GM18868 (cell line): ENCODE measurements at regions not wholly inside any gene's neighbourhood (a gene's known extent, or its start where the extent isn't known, plus 50 kb on each side); places are given as distances from the start of the nearest gene placed in this dataset.
"Not testable (repeated sequence)": the region's sequence is repeated elsewhere in the genome, so short reads cannot be mapped to it uniquely, and the experiment has no call there.

Source experiments
- ATAC-seq: cut with Tn5 transposase; IDR thresholded peaks from one replicate; pipeline ENCODE4 v1.9.1; 2021; ENCODE audit warnings: mild to moderate bottlenecking, moderate library complexity; ENCODE audit not compliant: unreplicated experiment

DNA sequence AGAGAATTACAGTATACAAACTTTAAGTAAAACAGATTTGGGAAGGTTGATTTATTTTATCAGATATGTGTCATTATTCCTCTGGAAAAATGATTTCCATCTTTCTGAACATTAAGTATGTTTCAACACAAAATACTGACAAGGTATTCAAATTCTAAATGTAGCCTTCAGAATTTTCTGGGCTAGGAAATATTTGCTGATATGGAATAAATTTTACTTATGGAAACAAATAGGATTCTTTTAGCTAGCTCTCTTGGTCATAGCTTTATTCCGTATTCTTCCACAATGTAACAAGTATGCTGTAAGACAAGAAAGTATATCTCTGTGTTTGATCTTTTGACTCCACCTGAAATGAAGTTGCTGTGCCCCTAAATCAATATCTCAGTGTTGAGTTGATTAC, 1125.2 kb upstream of the CITED2 start:
- ATAC-seq: no peak

DNA sequence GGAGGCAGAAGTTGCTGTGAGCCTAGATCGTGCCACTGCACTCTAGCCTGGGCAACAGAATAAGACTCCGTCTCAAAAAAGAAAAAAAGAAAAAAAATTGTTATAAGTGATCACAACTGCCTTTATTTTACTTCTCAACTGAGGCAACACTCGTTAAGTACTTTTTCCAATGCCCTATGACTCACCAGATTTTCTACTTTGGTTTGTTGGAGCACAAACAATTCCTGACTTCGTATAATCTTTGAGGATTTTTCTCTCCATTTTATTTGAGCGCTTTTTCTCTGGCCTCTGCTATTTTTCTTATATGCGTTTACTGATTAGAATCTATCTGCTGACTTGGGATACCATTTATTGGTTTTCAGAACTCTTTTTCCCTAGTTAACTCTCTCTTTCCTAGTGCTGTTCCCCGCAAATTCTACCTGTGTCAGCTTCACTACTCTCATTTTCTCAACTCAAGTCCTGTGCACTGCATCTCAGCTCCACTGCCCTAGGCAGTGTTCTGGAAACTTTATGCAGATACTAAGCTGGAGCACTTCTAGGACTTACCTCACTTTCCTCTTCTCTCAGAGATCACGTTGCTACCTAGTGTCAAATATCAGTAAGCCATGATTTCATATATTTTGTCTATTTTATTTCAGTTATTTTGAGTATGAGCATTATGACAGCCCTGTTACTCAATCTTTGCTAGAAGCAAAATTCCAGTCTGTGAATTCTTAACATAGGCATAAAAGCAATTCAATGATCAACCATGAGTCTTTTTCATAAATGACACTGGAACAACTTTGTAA, 1120.1 kb upstream of the CITED2 start:
- no peak for ATAC-seq

DNA sequence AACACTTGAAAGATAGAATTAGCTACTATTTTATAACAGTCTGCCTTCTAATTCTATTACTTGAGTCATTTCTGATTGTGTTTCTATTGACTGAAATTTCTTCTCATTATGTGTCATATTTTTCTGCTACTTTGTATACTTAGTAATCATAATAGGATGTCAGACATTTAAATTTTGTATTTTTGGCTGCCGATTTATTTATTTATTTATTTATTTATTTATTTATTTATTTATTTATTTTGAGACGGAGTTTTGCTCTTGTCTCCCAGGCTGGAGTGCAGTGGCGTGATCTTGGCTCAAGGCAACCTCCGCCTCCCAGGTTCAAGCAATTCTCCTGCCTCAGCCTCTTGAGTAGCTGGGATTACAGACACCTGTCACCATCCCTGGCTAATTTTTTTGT, 1119.0 kb upstream of the CITED2 start:
- ATAC-seq: not testable (repeated sequence)

GRCh38 chr6:140490081-140490480, 1115.6 kb upstream of the CITED2 start:
- ATAC-seq: no peak

DNA sequence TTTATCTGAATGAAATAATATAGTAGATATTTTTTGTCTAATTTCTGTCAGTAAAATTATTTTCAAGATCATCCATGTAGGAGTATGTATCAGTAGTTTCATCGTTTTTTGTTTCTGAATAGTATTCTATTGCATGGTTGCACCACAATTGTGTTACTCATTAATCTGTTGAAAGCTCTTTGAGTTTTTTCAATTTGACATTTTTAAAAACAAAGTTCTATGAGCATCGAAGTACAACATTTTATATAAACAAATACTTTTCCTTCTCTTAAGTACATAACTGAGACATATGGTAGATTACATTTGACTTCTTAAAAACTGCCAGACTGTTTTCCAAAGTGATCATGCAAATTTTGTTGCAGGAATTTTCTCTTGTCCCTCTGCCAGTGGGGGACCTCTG, 1113.1 kb upstream of the CITED2 start:
- no peak for ATAC-seq

DNA sequence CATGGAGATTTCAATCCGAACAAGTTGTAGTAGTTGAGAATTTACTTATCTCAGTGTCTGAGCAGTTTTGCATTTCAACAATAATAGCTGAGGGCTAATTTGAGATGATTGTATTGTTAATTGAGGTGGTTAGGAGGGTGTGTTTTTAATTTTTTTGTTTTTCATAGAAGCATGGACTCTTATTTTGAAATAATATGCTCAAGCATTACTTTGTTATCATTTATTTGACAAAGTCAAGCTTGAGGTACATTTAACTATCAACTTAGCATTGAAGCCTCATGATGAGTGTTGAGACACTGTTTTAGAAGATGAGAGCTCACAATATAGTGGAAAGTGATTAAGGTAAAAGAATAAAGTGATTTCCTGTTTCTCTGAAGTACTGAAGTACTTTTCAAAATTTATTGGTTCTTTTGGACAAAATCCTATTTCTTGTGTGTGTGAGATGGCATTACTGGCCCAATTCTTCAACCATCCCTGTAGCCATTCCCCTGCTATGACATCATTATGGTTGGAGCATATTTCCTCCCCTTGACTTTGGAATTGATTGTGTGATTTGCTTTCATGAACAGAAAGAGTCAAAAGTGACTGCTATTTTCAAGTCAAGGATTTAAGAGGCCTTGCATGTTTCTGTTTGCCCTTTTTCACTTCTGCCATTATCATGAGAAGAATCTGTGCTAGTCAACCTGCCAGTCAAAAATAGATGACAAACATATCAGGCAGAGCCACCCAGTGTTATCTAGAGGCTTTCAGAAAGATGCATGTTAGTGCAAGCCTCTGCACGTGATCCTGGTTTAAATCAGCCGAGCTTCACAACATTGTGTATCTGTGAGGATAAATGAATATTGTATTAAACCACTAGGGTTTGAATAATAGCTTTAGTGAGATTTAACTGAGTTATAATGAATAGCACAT, 1112.3 kb upstream of the CITED2 start:
- peak; percentile 64 for ATAC-seq

GRCh38 chr6:140485740-140486449, 1111.4 kb upstream of the CITED2 start:
- ATAC-seq: peak; percentile 88

GRCh38 chr6:140480852-140481251, 1106.4 kb upstream of the CITED2 start:
- no peak for ATAC-seq

- no peak for ATAC-seq
Measured at GRCh38 chr6:140478631-140479030, 1104.2 kb upstream of the CITED2 start.

- no peak for ATAC-seq
Measured at GRCh38 chr6:140475086-140475485, 1100.6 kb upstream of the CITED2 start.

DNA sequence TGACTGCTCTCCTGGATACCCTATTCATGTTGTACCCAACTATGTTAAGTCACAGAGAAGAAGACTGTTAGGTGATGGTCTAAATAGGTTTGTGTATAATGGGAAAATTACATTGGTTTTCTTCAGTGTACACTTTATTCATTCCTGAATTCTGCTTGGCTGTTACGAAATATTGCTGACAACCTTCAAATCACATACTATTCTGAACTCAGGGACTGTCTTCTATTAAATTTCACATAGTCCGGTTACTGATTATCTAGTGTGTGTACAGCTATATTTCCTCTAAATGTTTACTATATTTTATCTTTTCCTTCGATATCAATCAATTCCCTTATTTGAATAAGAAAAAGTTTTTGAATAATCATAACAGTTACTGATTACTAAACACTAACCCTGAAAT, 1090.3 kb upstream of the CITED2 start:
- ATAC-seq: no peak

DNA sequence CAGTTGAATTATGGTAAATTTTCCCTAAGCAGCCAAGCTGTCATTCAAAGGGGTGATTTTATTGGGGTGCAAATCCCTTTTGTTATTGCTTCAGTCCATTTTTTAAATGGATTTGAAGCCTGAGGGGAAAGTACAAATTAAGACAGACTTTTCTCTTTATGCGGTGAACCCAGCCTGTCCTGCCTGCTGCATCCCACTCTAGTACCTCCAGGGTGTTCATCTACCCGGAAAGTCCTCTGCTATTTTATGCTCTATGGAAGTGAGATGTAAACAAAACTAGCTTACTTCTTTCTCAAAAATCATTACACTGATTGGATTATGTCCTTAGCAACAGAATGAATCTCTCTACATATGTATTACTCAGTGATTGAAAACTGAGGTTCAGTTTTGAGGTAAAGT, 1088.9 kb upstream of the CITED2 start:
- no peak for ATAC-seq

- ATAC-seq: no peak
Measured at GRCh38 chr6:140462453-140463311, 1088.2 kb upstream of the CITED2 start.

DNA sequence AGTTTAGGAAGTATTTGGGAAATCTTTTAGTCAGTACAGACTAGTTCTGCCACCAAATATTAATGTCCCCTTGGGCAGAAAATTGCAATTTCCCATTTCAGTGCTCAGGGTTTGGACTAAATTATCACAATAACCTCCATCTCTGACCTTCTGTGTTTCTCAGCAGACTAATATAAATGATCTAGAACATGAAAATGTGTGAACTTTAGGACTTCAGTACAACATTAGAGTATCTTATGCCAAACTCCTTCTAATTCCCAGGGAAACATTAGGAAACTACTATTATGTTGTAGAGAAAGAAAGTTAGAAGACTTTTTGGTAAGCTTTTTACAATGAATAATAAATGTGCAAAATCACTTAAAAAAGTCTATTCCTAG, 1087.6 kb upstream of the CITED2 start:
- no peak for ATAC-seq

- no peak for ATAC-seq
Measured at GRCh38 chr6:140460267-140460666, 1085.8 kb upstream of the CITED2 start.

GRCh38 chr6:140459209-140459608, 1084.8 kb upstream of the CITED2 start:
- no peak for ATAC-seq

DNA sequence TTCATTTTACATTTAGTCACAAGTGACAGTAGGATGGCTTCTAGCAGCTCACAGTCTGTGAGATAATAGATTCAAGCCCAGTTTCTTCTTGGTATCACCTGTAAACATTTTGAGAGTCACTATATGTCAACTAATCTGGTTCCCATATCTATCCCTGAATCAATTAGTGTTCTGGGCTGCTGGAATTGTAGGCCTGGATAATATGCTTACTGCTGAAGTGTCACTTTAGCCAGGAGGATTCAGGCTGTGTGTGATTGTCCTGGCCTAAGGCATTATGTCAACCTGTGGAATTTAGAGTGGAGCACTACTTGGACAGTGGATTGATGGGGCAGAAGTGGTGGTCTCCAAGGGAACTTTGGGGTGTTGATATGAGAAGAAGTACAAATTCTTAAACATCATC, 1071.8 kb upstream of the CITED2 start:
- no peak for ATAC-seq

DNA sequence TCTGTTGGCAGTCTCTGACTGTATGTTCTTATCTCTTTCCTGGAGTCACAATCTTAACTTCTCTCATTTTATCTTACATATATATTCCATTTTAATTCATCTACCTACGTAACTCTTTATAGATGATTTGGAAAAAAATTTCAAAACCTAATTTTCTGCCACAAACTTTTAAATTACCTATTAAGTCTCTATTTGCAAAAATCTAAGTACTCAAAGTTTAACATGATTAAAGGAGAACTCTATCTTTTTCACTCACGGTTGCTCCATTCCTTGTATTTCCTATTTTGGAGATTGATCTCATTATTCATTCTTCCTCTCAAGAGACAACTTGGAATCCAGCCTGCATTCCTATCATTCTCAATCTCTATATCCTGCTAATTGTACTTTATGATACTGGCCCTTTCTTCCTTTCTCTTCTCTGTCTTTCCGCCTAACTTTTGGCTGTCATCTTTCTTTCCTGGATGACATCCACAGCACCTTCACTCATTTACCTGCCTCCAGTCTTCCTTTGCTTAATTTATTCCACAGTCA, 1071.1 kb upstream of the CITED2 start:
- ATAC-seq: no peak

DNA sequence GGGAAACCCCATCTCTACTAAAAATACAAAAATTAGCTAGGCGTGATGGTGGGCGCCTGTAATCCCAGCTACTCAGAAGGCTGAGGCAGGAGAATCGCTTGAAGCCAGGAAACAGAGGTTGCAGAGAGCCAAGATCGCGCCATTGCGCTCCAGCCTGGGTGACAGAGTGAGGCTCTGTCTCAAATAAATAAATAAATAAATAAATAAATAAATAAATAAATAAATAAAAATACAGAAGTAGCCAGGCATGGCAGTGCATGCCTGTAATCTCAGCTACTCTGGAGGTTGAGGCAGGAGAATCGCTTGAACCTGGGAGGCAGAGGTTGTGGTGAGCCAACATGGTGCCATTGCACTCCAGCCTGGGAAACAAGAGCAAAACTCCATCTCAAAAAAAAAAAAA, 1068.7 kb upstream of the CITED2 start:
- not testable (repeated sequence) for ATAC-seq

DNA sequence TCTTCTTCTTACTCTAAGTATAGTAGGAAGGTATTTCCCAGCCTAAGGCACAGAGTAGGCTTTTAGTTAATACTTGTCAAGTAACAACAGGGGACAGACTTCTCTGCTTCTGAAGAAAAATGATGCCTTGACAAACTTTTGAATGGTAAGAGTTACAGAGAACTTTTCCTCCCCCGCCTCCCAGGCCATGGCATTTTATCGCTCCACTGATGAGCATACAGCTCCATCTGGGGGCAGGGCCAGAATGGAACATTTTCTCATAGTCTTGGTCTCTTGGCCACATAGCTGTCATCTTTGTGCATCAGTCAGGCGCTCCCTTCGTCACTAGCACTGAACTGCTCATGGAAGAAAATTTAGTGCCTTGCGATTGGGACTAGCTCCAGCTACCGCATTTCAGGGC, 1066.8 kb upstream of the CITED2 start:
- peak; percentile 74 for ATAC-seq
